ENCODE measurements at regions not wholly inside any gene's neighbourhood (a gene's known extent, or its start where the extent isn't known, plus 50 kb on each side); places are given as distances from the start of the nearest gene placed in this dataset.

GRCh38 chr6:21392177-21392576 is 201.4 kb upstream of the SOX4 start:
- TF ChIP-seq CTCF (IDR thresholded peaks at IDR 0.05) (no peak), POLR2A (IDR thresholded peaks at IDR 0.05) (no peak)
